ENCODE measurements at regions not wholly inside any gene's neighbourhood (a gene's known extent, or its start where the extent isn't known, plus 50 kb on each side); places are given as distances from the start of the nearest gene placed in this dataset.

GRCh38 chr22:27472975-27473374, 328.6 kb downstream of the MN1 start:
- peak; percentile 23 for DNase-seq (ENCODE audit: low spot score)

- DNase-seq (ENCODE audit: low spot score) = peak; percentile 92
Measured at GRCh38 chr22:27473533-27473932, 328.0 kb downstream of the MN1 start.

GRCh38 chr22:27474112-27474571, 327.4 kb downstream of the MN1 start:
- peak; percentile 93 for DNase-seq (ENCODE audit: low spot score)

GRCh38 chr22:27474711-27475547, 326.6 kb downstream of the MN1 start:
- DNase-seq (ENCODE audit: low spot score) = peak; percentile 99

GRCh38 chr22:27475548-27475897, 326.0 kb downstream of the MN1 start:
- no peak for DNase-seq (ENCODE audit: low spot score)

- DNase-seq (ENCODE audit: low spot score) = no peak
Measured at GRCh38 chr22:27476318-27476717, 325.2 kb downstream of the MN1 start.

GRCh38 chr22:27476729-27477128, 324.8 kb downstream of the MN1 start:
- DNase-seq (ENCODE audit: low spot score) = peak; percentile 91

GRCh38 chr22:27477171-27477570, 324.4 kb downstream of the MN1 start:
- DNase-seq (ENCODE audit: low spot score) = no peak

GRCh38 chr22:27480487-27480886, 321.1 kb downstream of the MN1 start:
- no peak for DNase-seq (ENCODE audit: low spot score)

GRCh38 chr22:27482402-27482801, 319.2 kb downstream of the MN1 start:
- DNase-seq (ENCODE audit: low spot score) = no peak

GRCh38 chr22:27483095-27483785, 318.3 kb downstream of the MN1 start:
- DNase-seq (ENCODE audit: low spot score) = no peak

GRCh38 chr22:27485842-27486241, 315.7 kb downstream of the MN1 start:
- no peak for DNase-seq (ENCODE audit: low spot score)

GRCh38 chr22:27487600-27488452, 313.7 kb downstream of the MN1 start:
- DNase-seq (ENCODE audit: low spot score) = no peak

- DNase-seq (ENCODE audit: low spot score) = no peak
Measured at GRCh38 chr22:27488456-27489177, 312.9 kb downstream of the MN1 start.

GRCh38 chr22:27489178-27489675, 312.3 kb downstream of the MN1 start:
- peak; percentile 12 for DNase-seq (ENCODE audit: low spot score)

GRCh38 chr22:27490080-27490479, 311.5 kb downstream of the MN1 start:
- no peak for DNase-seq (ENCODE audit: low spot score)

- DNase-seq (ENCODE audit: low spot score) = no peak
Measured at GRCh38 chr22:27491888-27492287, 309.7 kb downstream of the MN1 start.

- no peak for DNase-seq (ENCODE audit: low spot score)
Measured at GRCh38 chr22:27492566-27493201, 308.9 kb downstream of the MN1 start.

GRCh38 chr22:27493796-27494195, 307.8 kb downstream of the MN1 start:
- DNase-seq (ENCODE audit: low spot score) = no peak

GRCh38 chr22:27494785-27495184, 306.8 kb downstream of the MN1 start:
- DNase-seq (ENCODE audit: low spot score) = no peak

GRCh38 chr22:27495325-27495724, 306.2 kb downstream of the MN1 start:
- no peak for DNase-seq (ENCODE audit: low spot score)
